GM19035 (cell line): ENCODE measurements at regions not wholly inside any gene's neighbourhood (a gene's known extent, or its start where the extent isn't known, plus 50 kb on each side); places are given as distances from the start of the nearest gene placed in this dataset.

ENCODE experiments used
- ATAC-seq: cut with Tn5 transposase; IDR thresholded peaks from one replicate; pipeline ENCODE4 v1.9.1; 2021; ENCODE audit not compliant: unreplicated experiment

GRCh38 chr6:168886964-168887363 lies 366.7 kb downstream of the THBS2 start:
- ATAC-seq = no peak

GRCh38 chr6:168885751-168886742 lies 367.6 kb downstream of the THBS2 start:
- no peak for ATAC-seq

GRCh38 chr6:168885196-168885595 lies 368.4 kb downstream of the THBS2 start:
- no peak for ATAC-seq

GRCh38 chr6:168884646-168885086 lies 369.0 kb downstream of the THBS2 start:
- no peak for ATAC-seq

- no peak for ATAC-seq
These were observed 369.5 kb downstream of the THBS2 start for GRCh38 chr6:168884050-168884645.

GRCh38 chr6:168883410-168884049 lies 370.1 kb downstream of the THBS2 start:
- no peak for ATAC-seq

GRCh38 chr6:168880271-168880670 lies 373.4 kb downstream of the THBS2 start:
- no peak for ATAC-seq

- no peak for ATAC-seq
These were observed 375.8 kb downstream of the THBS2 start for GRCh38 chr6:168877821-168878282.

GRCh38 chr6:168876956-168877355 lies 376.7 kb downstream of the THBS2 start:
- ATAC-seq = no peak

- no peak for ATAC-seq
These were observed 377.7 kb downstream of the THBS2 start for GRCh38 chr6:168875811-168876576.

GRCh38 chr6:168874637-168875036 lies 379.0 kb downstream of the THBS2 start:
- ATAC-seq = no peak

- no peak for ATAC-seq
These were observed 380.1 kb downstream of the THBS2 start for GRCh38 chr6:168873278-168874190.

GRCh38 chr6:168871642-168872315 lies 381.9 kb downstream of the THBS2 start:
- no peak for ATAC-seq

- ATAC-seq = no peak
These were observed 382.7 kb downstream of the THBS2 start for GRCh38 chr6:168870982-168871381.

- no peak for ATAC-seq
These were observed 386.2 kb downstream of the THBS2 start for GRCh38 chr6:168867247-168868102.

- no peak for ATAC-seq
These were observed 387.1 kb downstream of the THBS2 start for GRCh38 chr6:168866534-168866933.

GRCh38 chr6:168865522-168865921 lies 388.1 kb downstream of the THBS2 start:
- ATAC-seq = no peak
